SK-N-MC (cell line): ENCODE measurements at regions not wholly inside any gene's neighbourhood (a gene's known extent, or its start where the extent isn't known, plus 50 kb on each side); places are given as distances from the start of the nearest gene placed in this dataset.

Experiments
- EZH2 ChIP-seq: fragments of 200-600 bp; sonication (generic); IDR thresholded peaks from one replicate; pipeline ENCODE4 v1.6.1; 2017; ENCODE audit warnings: antibody characterized with exemption
- POLR2AphosphoS5 ChIP-seq: IDR thresholded peaks from 2 replicates; pipeline ENCODE4 v1.6.1; 2012; ENCODE audit warnings: mild to moderate bottlenecking, low read depth, low read length, borderline replicate concordance

DNA sequence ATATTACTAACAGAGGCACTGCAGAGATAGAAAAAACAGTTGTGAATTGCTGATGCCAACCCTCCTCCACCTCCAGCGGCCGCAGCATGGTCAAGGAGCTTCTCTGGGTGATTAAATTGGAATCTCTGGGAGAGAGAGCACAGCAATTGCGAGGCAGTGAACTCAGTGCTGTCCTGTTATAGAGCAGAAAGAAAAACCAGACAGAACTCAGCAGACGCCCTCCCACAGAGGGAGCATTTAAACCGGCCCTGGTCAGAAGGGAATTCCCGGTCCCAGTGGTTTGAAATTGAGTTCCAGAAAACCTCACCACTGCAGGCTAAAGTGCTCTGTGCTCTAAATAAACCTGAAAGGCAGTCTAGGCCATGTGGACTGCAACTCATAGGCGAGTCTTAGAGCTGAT lies 175.4 kb downstream of the SQOR start:
- TF ChIP-seq EZH2 (no peak), POLR2AphosphoS5 (no peak)
